NCI-H446 (cell line): ENCODE measurements at regions not wholly inside any gene's neighbourhood (a gene's known extent, or its start where the extent isn't known, plus 50 kb on each side); places are given as distances from the start of the nearest gene placed in this dataset.

Experiments used
- DNase-seq, 2 experiments: peaks; one replicate each; lab custom pipeline; 2025; lab: John Stamatoyannopoulos, UW

- DNase-seq, result no peak
These were observed 65.7 kb upstream of the CCDC196 start for GRCh38 chr14:66420251-66421006.

- DNase-seq, result no peak
These were observed 63.9 kb upstream of the CCDC196 start for GRCh38 chr14:66421990-66422946.

GRCh38 chr14:66425402-66425801, 60.8 kb upstream of the CCDC196 start:
- no peak for DNase-seq

GRCh38 chr14:66426451-66426850, 59.7 kb upstream of the CCDC196 start:
- DNase-seq, result no peak

GRCh38 chr14:66432334-66432733, 53.8 kb upstream of the CCDC196 start:
- no peak for DNase-seq

GRCh38 chr14:66434464-66434863, 51.7 kb upstream of the CCDC196 start:
- DNase-seq, result no peak

GRCh38 chr14:66435683-66436082, 50.5 kb upstream of the CCDC196 start:
- DNase-seq, result no peak
